ENCODE measurements at regions not wholly inside any gene's neighbourhood (a gene's known extent, or its start where the extent isn't known, plus 50 kb on each side); places are given as distances from the start of the nearest gene placed in this dataset.

DNA sequence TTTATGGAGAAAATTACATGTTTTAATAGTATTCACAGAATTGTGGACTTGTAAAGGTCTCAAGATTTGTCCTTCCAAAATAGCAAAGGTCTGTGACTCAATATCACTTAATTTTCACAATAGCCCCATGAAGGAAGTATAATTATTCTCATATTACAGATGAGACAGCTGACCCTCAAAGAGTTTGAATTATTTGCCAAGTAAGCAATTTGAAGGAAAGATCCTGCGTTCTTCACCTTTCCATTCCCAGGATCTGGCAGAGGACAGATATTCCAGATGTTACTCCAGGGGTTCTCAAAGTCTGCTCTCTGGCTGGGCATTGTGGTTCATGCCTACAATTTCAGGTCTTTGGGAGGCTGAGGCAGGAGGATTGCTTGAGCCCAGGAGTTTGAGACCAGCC lies 559.4 kb upstream of the AUTS2 start:
- H3K4me3 ChIP-seq, result no peak overlapping the region
- TF ChIP-seq, protein P1, sequence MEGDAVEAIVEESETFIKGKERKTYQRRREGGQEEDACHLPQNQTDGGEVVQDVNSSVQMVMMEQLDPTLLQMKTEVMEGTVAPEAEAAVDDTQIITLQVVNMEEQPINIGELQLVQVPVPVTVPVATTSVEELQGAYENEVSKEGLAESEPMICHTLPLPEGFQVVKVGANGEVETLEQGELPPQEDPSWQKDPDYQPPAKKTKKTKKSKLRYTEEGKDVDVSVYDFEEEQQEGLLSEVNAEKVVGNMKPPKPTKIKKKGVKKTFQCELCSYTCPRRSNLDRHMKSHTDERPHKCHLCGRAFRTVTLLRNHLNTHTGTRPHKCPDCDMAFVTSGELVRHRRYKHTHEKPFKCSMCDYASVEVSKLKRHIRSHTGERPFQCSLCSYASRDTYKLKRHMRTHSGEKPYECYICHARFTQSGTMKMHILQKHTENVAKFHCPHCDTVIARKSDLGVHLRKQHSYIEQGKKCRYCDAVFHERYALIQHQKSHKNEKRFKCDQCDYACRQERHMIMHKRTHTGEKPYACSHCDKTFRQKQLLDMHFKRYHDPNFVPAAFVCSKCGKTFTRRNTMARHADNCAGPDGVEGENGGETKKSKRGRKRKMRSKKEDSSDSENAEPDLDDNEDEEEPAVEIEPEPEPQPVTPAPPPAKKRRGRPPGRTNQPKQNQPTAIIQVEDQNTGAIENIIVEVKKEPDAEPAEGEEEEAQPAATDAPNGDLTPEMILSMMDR (IDR thresholded peaks at IDR 0.05), result no peak
- no peak for TF ChIP-seq EP300 (IDR thresholded peaks at IDR 0.05)
- no peak for TF ChIP-seq POLR2AphosphoS5 (IDR thresholded peaks at IDR 0.05)
- TF ChIP-seq POLR2A (IDR thresholded peaks at IDR 0.05), result no peak
- WGBS, 5 donors, result 86 to 100% (median 89%) methylated on average over 1 of the region's 1 CpG
- no peaks in the 10 kb centered on the region for H3K4me1 ChIP-seq
- no peak for DNase-seq
- intact Hi-C loops (cut with DNase I; ENCODE audit: low total_unique reads), result no loop called here
- H3K9me3 ChIP-seq, result peaks cover 5 to 30% (median 16%) of the 10 kb centered on the region in 4 donors
- H3K27me3 ChIP-seq, result no peaks in the 10 kb centered on the region
- H3K36me3 ChIP-seq, result no peaks in the 10 kb centered on the region
- no peak overlapping the region for H3K27ac ChIP-seq

GRCh38 chr7:69042138-69042537 lies 556.1 kb upstream of the AUTS2 start:
- Histone ChIP-seq H3K9me3 (peaks cover 5 to 37% (median 26%) of the 10 kb centered on the region in 4 donors), H3K4me3 (no peak overlapping the region), H3K27me3 (no peaks in the 10 kb centered on the region), H3K4me1 (no peaks in the 10 kb centered on the region), H3K27ac (no peak overlapping the region), H3K36me3 (no peaks in the 10 kb centered on the region)
- DNase-seq, result no peak
- TF ChIP-seq, protein P1 (IDR thresholded peaks at IDR 0.05), result no peak
- TF ChIP-seq EP300 (IDR thresholded peaks at IDR 0.05), result no peak
- TF ChIP-seq POLR2AphosphoS5 (IDR thresholded peaks at IDR 0.05), result no peak
- TF ChIP-seq POLR2A (IDR thresholded peaks at IDR 0.05), result no peak
- intact Hi-C loops (cut with DNase I; ENCODE audit: low total_unique reads), result no loop called here
- WGBS, 5 donors, result 78 to 98% (median 81%) methylated on average over 2 of the region's 2 CpGs

DNA sequence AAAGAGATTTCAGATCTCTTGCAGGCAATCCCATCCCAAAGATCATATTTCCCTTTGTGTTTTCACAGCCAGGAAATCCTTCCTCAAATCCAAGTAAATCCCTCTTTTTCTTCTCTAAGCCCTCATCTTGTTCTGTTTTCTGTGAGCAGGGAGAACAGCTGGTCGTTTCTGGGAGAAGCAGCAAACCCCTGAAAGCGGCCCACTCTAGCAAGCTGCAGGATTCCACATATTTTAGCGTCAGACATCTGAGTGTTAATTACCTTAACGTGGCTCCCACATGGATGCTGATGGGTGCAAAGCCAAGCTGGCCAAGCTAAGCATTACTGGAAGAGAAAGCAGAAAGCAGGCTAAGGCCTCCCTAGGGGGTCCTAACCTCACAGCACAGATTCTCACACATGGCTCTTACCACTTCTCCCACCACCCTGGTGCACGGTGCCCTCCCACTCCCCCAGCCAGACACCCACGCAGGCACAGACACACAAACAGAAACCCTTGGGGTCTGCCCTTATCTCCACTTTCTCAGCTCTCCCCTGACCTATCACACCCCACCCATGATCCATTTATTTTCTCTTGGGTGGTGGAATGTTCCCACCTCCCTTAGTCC lies 551.0 kb upstream of the AUTS2 start:
- Histone ChIP-seq H3K9me3 (peaks cover 2 to 32% (median 21%) of the 10 kb centered on the region in 4 donors), H3K27ac (no peak overlapping the region), H3K4me3 (no peak overlapping the region), H3K4me1 (no peaks in the 10 kb centered on the region), H3K36me3 (no peaks in the 10 kb centered on the region), H3K27me3 (no peaks in the 10 kb centered on the region)
- intact Hi-C loops (cut with DNase I; ENCODE audit: low total_unique reads), result no loop called here
- 38 to 45% (median 41%) methylated on average over 6 of the region's 6 CpGs for WGBS, 5 donors
- DNase-seq, result peak in 1 of 2 donors; percentile 7
- TF ChIP-seq, protein P1 (IDR thresholded peaks at IDR 0.05), result no peak
- TF ChIP-seq POLR2A (IDR thresholded peaks at IDR 0.05), result no peak
- no peak for TF ChIP-seq EP300 (IDR thresholded peaks at IDR 0.05)
- no peak for TF ChIP-seq POLR2AphosphoS5 (IDR thresholded peaks at IDR 0.05)

DNA sequence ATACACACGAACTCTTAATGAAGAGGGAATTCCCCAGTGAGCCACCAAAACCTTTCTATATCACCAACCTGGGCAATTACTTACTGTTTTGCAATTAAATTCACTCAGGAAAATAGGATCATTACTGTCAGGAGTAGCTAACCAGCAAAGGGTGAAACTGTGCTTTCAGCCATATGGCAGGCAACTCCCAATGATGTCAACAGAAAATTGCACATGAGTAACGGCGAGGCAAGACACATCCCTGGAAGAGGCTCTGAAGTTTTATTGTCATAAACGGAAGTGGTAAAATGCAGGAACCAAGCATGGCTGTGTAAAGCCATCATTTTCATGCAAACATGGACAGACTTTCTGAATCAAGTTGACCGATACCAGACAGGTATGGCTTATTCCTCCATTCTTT lies 548.9 kb upstream of the AUTS2 start:
- Histone ChIP-seq H3K4me1 (no peaks in the 10 kb centered on the region), H3K9me3 (peaks cover 0 to 17% (median 14%) of the 10 kb centered on the region in 4 donors), H3K27me3 (no peaks in the 10 kb centered on the region), H3K4me3 (no peak overlapping the region), H3K27ac (no peak overlapping the region), H3K36me3 (no peaks in the 10 kb centered on the region)
- TF ChIP-seq, protein P1 (IDR thresholded peaks at IDR 0.05), result no peak
- no peak for TF ChIP-seq EP300 (IDR thresholded peaks at IDR 0.05)
- TF ChIP-seq POLR2AphosphoS5 (IDR thresholded peaks at IDR 0.05), result no peak
- WGBS, 5 donors, result 50 to 77% (median 71%) methylated on average over 5 of the region's 5 CpGs
- intact Hi-C loops (cut with DNase I; ENCODE audit: low total_unique reads), result no loop called here
- DNase-seq, result peak in 1 of 2 donors; percentile 28
